ENCODE measurements at regions not wholly inside any gene's neighbourhood (a gene's known extent, or its start where the extent isn't known, plus 50 kb on each side); places are given as distances from the start of the nearest gene placed in this dataset.
A peak's percentile ranks its signal among the peaks of the same experiment; 100 is the strongest.

DNA sequence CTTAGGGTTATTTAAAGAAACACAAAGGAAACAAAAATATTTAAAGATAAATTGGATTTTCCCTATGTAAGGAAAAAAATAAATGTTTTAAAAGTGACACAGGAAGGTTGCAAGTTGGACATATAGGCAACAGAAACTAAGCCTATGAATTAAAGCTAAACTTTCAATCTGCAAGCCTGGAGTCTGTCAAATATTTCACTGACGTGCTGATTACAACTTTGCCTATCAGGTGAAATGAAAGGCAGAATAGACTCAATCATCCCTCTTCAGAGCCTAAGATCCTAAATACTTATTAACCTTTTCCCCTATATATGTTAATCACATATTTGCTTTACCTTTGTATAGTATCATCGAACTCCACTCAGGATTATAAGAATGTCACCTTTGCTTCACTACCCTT, 1068.0 kb upstream of the ALCAM start:
- H3K4me3 ChIP-seq (ENCODE audit: low read depth, low read length), result no peak overlapping the region
- DNase-seq (ENCODE audit: low read depth), result no peak
- TF ChIP-seq, protein P1, sequence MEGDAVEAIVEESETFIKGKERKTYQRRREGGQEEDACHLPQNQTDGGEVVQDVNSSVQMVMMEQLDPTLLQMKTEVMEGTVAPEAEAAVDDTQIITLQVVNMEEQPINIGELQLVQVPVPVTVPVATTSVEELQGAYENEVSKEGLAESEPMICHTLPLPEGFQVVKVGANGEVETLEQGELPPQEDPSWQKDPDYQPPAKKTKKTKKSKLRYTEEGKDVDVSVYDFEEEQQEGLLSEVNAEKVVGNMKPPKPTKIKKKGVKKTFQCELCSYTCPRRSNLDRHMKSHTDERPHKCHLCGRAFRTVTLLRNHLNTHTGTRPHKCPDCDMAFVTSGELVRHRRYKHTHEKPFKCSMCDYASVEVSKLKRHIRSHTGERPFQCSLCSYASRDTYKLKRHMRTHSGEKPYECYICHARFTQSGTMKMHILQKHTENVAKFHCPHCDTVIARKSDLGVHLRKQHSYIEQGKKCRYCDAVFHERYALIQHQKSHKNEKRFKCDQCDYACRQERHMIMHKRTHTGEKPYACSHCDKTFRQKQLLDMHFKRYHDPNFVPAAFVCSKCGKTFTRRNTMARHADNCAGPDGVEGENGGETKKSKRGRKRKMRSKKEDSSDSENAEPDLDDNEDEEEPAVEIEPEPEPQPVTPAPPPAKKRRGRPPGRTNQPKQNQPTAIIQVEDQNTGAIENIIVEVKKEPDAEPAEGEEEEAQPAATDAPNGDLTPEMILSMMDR (IDR thresholded peaks at IDR 0.05; ENCODE audit: insufficient read depth, low read length), result no peak

DNA sequence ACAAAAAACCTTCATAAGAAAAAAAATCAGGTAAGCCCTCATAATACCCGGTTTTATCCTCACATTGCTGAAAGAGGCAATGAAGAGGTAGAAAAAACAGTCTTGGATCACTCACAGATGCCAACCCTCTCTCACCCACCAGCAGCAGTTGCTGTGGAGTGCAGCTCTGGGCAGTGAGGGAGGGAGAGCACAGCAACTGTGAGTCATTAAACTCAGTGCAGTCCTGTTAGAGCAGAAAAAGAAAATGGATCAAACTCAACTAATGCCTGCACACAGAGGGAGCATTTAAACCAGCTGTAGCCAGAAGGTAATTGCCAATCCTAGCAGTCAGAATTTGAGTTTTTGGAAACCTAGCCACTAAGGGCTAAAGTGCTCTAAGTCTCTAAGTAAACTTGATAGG, 1050.6 kb upstream of the ALCAM start:
- TF ChIP-seq, protein P1 (IDR thresholded peaks at IDR 0.05; ENCODE audit: insufficient read depth, low read length), result no peak
- peak; percentile 4 for DNase-seq (ENCODE audit: low read depth)
- no peak overlapping the region for H3K4me3 ChIP-seq (ENCODE audit: low read depth, low read length)

DNA sequence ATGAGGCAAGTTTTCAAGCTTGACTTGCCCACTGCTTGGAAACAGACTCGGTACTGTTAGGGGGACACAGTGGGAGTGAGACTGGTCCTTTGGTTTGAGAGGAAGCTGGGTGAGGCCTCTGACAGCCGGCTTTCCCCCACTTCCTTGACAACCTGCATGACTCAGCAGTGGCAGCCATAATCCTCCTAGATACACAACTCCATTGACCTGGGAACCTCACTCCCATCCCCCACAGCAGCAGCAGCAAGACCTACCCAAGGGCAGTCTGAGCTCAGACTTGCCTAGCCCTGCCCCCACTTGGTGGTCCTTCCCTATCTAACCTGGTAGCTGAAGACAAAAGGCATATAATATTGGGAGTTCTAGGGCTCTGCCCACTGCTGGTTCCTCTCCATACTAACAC, 1043.5 kb upstream of the ALCAM start:
- no peak overlapping the region for H3K4me3 ChIP-seq (ENCODE audit: low read depth, low read length)
- TF ChIP-seq, protein P1 (IDR thresholded peaks at IDR 0.05; ENCODE audit: insufficient read depth, low read length), result no peak
- no peak for DNase-seq (ENCODE audit: low read depth)

DNA sequence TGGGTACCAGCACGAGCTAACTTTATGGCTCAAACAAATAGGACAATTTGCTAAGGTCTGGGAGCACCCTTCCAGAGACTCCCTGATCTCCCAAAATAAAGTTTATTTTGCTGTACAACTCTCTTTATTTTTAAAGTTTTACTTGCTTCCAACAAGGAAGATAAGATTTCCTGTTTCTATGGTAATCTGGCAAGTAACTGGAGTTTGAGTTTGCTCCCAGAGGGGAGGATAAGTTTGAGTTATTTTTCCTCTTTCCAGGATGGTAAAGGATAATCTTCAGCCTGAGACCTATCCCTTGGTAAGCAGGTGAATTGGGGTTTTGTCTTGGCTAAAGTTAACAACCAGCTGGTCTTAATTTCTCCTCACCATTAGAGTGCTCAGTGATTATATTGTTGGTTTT, 1019.4 kb upstream of the ALCAM start:
- TF ChIP-seq, protein P1 (IDR thresholded peaks at IDR 0.05; ENCODE audit: insufficient read depth, low read length), result no peak
- peak; percentile 58 for DNase-seq (ENCODE audit: low read depth)
- H3K4me3 ChIP-seq (ENCODE audit: low read depth, low read length), result no peak overlapping the region

DNA sequence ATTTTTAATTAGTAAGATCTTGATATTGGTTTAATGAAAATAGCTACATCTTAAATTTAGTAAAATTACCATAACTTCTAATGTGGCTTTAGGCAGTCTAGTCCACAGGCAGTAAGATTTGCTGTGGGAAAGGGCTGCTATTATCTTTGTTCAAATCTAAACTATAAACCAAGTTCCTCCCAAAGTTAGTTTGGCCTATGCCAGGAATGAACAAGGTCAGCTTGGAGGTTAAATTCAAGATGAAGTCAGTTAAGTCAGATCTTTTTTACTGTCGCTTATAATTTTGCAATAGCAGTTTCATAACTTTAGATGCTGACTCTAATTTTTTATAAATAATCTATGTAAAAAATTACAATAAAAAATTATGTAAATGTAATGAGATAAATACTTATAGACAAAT, 1016.9 kb upstream of the ALCAM start:
- DNase-seq (ENCODE audit: low read depth), result no peak
- TF ChIP-seq, protein P1 (IDR thresholded peaks at IDR 0.05; ENCODE audit: insufficient read depth, low read length), result no peak
- H3K4me3 ChIP-seq (ENCODE audit: low read depth, low read length), result no peak overlapping the region

DNA sequence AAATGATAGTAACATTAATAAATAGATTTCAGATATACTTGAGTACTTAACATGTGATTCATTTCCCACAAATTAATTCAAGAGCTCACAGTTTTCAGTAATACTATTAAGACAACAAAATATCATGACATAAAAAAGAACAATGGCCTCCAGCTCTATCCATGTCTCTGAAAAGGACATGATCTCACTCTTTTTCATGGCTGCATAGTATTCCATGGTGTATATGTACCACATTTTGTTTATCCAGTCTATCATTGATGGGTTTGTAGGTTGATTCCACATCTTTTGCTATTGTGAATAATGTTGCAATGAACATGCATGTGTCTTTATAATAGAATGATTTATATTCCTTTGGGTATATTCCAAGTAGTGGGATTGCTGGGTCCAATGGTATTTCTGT, 1012.8 kb upstream of the ALCAM start:
- H3K4me3 ChIP-seq (ENCODE audit: low read depth, low read length), result no peak overlapping the region
- DNase-seq (ENCODE audit: low read depth), result no peak
- TF ChIP-seq, protein P1 (IDR thresholded peaks at IDR 0.05; ENCODE audit: insufficient read depth, low read length), result no peak

DNA sequence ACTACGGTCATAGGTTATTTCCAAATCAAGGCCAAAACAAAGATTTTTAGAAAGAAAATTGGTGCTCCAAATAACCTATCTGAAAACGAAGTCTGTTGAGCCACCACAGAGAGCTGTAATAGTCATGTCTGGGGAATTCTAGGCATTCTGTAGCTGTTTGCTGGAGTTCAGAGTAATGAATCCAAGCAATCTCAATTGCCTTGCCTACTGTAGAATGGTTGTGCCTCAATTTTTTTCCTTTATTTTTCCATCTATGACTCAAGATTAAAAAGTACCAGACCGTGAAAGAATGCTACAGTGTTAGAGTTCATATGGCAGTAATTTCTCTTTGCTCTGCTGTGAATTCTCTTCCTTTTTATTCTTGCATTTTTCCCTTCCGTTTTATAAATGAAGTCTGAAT, 1007.2 kb upstream of the ALCAM start:
- TF ChIP-seq, protein P1 (IDR thresholded peaks at IDR 0.05; ENCODE audit: insufficient read depth, low read length), result no peak
- H3K4me3 ChIP-seq (ENCODE audit: low read depth, low read length), result peak overlapping the region; percentile 41
- peak; percentile 93 for DNase-seq (ENCODE audit: low read depth)

All from fibroblast of the aortic adventitia (primary cell).